ENCODE measurements at regions not wholly inside any gene's neighbourhood (a gene's known extent, or its start where the extent isn't known, plus 50 kb on each side); places are given as distances from the start of the nearest gene placed in this dataset.

- TF ChIP-seq CSRNP3 (CRISPR knock-in tag; IDR thresholded peaks at IDR 0.05): no peak
- TF ChIP-seq CSDC2 (CRISPR knock-in tag; IDR thresholded peaks at IDR 0.05): no peak
- no peak for TF ChIP-seq ZFP3 (CRISPR knock-in tag; IDR thresholded peaks at IDR 0.05)
- TF ChIP-seq TSHZ2 (CRISPR knock-in tag; IDR thresholded peaks at IDR 0.05): no peak
- TF ChIP-seq ZNF70 (CRISPR knock-in tag; IDR thresholded peaks at IDR 0.05): no peak
- no peak for TF ChIP-seq PPARA (CRISPR knock-in tag; IDR thresholded peaks at IDR 0.05; ENCODE audit: borderline replicate concordance)
- TF ChIP-seq OSR1 (CRISPR knock-in tag; IDR thresholded peaks at IDR 0.05): no peak
Observed at GRCh38 chr2:64904413-64905329, 84.5 kb upstream of the SLC1A4 start (continued).

GRCh38 chr2:64905338-64906024 lies 83.7 kb upstream of the SLC1A4 start:
- no peak for TF ChIP-seq ZFP30 (CRISPR knock-in tag; IDR thresholded peaks at IDR 0.05)
- no peak for TF ChIP-seq OSR1 (CRISPR knock-in tag; IDR thresholded peaks at IDR 0.05)
- no peak for TF ChIP-seq GLIS3 (CRISPR knock-in tag; IDR thresholded peaks at IDR 0.05)
- no peak for TF ChIP-seq TSHZ2 (CRISPR knock-in tag; IDR thresholded peaks at IDR 0.05)
- no peak for TF ChIP-seq ZNF8 (CRISPR knock-in tag; IDR thresholded peaks at IDR 0.05)
- no peak for TF ChIP-seq CSRNP3 (CRISPR knock-in tag; IDR thresholded peaks at IDR 0.05)
- TF ChIP-seq ZNF565 (CRISPR knock-in tag; conservative IDR thresholded peaks at IDR 0.05; ENCODE audit: low read depth): no peak
- no peak for TF ChIP-seq ESRRG (CRISPR knock-in tag; IDR thresholded peaks at IDR 0.05)
- no peak for TF ChIP-seq ZNF70 (CRISPR knock-in tag; IDR thresholded peaks at IDR 0.05)
- TF ChIP-seq ZFP3 (CRISPR knock-in tag; IDR thresholded peaks at IDR 0.05): no peak
- TF ChIP-seq RARB (CRISPR knock-in tag; IDR thresholded peaks at IDR 0.05): no peak
- TF ChIP-seq TCF4 (CRISPR knock-in tag; IDR thresholded peaks at IDR 0.05; ENCODE audit: borderline replicate concordance): no peak
- TF ChIP-seq CREB5 (CRISPR knock-in tag; IDR thresholded peaks at IDR 0.05; ENCODE audit: low read depth): no peak
- no peak for TF ChIP-seq PPARA (CRISPR knock-in tag; IDR thresholded peaks at IDR 0.05; ENCODE audit: borderline replicate concordance)
- TF ChIP-seq PATZ1 (CRISPR knock-in tag; IDR thresholded peaks at IDR 0.05; ENCODE audit: borderline replicate concordance): no peak
- no peak for TF ChIP-seq ZC3H10 (CRISPR knock-in tag; IDR thresholded peaks at IDR 0.05)

More at GRCh38 chr2:64905338-64906024, 83.7 kb upstream of the SLC1A4 start:
- ATAC-seq: no peak

All from SK-N-SH treated with all-trans-retinoic acid at 6 μM for 48 hours (cell line).